HT1080 (cell line): ENCODE measurements at regions not wholly inside any gene's neighbourhood (a gene's known extent, or its start where the extent isn't known, plus 50 kb on each side); places are given as distances from the start of the nearest gene placed in this dataset.

ENCODE experiments used
- DNase-seq: peaks from one replicate; pipeline ENCODE4 v3.0.0-alpha.2; 2015; ENCODE audit warnings: low read depth

DNA sequence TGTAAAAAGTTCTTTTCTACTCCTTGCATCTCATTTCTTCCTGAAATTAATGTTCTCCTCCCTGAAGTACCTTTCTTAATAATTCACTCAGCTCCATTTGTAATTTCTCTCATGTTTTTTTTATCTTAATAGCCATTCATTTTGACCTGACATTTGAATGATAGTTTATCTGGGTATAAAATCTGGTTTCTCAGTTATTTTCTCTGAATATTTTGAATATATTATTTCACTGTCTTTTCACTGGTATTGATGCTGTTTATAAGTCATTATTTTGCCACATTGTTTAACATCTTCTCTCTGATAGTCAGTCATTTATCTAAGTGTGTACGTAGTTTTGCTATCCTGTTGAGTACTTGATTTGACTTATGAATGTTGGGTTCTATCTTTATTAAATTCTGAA lies 68.8 kb upstream of the ARHGAP18 start:
- DNase-seq = no peak

DNA sequence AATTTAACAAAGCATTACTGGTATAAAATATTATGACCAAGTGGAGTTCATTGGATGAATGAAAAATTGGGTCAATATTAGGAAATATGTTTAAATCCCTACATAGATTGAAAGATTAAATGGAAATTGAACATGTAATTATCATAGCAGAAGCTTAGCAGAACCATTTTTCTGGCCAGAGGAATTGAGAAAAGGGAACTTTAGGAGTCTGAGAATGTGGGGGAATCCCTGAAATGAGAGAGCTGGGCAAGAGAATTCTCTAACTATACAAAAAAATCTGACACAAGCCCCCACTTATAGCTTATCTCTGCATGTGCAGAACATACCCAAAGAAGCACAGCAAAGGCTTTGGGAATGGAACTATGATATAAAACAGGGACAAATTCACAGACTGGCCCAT lies 67.4 kb upstream of the ARHGAP18 start:
- no peak for DNase-seq

DNA sequence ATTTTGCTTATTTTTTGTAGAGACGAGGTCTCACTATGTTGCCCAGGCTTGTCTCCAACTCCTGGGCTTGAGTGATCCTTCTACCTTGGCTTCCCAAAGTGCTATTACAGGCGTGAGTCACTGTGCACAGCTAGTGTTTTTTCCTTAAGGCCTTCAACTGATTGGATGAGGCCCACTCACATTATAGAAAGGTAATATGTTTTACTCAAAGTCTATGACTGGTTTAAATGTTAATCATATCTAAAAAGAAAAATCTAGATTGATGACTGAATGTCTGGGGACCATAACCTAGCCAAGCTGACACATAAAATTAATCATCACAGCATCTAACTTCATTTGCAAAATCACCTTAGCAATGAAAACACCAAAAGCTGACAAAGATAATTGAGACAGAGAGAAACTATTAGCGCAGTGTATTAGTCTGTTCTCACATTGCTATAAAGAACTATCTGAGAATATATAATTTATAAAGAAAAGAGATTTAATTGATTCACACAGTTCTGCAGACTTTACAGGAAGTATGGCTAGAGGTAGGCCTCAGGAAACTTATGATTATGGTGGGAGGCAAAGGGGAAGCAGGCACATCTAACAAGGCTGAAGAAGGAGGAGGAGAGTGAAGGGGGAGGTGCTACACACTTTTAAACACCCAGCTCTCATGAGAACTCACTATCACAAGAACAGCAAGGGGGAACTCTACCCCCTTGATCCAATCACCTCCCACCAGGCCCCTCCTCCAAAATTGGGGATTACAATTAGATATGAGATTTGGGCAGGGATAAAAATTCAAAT lies 66.8 kb upstream of the ARHGAP18 start:
- DNase-seq = no peak

DNA sequence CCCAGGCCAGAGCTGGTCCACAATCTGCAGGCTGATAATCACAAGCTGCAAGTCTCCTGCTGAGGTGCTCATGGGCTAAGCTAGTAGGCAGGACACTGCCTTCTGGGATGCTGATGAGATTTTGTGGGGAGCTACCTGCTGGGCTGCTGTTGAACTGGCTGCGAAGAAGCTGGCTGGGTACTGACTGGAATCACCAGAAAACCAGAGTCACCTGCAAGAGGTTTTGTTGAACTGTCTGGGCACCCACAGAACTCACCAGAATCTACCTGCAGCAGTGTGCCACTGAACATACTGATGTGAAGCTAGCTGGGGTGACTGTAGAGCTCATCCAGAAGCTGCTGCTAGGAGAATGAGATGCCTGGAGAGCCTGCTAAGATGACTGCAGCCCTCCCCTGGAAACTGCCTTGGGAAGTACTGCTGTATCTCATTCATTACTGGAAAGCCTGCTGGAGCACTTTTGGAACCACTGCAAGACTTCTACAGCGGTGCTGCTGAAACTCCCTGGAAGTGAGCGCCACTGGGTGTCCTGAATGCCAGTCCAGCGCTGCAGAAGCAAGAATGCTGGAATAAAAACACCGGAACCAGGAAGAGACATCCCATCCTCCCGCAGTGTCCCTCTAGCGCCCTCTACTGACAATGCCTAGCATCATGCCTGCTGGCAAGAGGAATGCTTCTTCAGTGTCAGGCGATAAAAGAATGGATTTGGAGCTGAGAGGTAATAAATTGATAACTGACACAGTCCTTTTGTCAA lies 64.9 kb upstream of the ARHGAP18 start:
- DNase-seq = peak; percentile 67

DNA sequence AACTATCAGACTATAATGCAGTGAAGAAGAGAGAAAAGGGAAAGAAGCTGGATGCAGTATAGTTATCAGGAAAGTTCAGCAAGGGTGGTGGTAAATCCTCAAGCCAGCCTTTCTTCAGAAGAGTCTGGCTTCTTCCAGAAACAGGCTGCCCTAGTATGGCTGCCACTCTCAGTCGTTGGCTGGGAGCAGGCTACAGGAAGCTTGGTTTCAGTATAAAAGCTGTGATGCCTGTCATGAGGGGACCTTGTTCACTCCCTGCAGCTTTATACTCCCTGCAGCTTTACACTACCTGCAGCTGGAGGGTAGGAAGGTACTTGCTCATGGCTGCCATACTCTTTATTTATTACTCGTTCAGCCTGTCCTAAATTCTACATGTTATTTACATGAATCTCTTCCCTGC lies 63.3 kb upstream of the ARHGAP18 start:
- no peak for DNase-seq

DNA sequence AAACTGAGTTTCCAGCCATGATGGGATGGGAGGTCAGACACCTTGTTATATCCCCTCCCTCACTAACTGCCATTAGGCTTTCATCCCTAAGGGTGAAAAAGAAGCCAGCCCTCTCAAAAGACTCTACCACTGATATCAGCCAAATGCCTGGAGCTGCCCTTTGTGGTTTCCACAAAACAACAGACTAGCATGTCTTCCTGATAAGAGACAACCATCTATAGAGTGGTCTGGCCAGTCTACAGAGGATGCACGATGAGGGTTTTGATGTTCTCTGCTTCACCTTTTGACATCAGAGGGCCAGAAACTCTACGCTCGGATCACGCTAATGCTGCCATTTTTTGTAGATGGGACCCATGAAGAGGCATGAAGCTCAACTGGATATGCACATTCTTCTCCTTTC lies 61.7 kb upstream of the ARHGAP18 start:
- DNase-seq = no peak

DNA sequence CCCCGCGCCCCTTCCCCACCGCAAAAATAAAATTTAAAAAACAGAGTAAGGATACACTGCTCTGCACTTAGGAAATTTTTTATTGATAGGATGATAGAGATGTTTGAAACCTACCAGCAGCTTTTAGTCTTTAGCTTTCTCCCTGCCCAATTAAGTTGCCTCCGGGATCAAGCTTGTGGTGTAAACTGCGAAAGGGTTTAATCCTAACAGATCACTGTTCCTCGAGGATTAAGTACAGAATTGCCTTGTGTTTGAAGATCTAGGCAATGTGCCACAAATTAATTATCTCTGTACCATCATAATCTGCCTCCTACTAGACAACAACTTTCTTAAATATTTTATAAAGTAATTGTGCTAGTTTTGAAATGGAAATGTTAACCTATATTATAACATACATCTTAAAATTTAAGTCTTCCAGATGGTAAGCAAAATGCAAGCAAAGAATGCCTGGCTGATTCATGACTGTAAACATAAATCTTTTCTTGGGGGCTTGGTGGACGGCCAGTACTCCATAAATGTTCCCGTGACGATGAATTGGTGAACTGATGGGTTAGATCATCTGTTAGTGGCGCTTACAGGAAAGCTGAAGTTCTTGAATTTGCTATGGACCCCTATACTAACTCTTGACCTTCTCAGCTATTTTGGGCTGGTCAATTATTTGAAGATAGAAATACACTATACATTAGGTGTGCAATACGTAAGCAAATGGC lies 58.0 kb upstream of the ARHGAP18 start:
- no peak for DNase-seq

DNA sequence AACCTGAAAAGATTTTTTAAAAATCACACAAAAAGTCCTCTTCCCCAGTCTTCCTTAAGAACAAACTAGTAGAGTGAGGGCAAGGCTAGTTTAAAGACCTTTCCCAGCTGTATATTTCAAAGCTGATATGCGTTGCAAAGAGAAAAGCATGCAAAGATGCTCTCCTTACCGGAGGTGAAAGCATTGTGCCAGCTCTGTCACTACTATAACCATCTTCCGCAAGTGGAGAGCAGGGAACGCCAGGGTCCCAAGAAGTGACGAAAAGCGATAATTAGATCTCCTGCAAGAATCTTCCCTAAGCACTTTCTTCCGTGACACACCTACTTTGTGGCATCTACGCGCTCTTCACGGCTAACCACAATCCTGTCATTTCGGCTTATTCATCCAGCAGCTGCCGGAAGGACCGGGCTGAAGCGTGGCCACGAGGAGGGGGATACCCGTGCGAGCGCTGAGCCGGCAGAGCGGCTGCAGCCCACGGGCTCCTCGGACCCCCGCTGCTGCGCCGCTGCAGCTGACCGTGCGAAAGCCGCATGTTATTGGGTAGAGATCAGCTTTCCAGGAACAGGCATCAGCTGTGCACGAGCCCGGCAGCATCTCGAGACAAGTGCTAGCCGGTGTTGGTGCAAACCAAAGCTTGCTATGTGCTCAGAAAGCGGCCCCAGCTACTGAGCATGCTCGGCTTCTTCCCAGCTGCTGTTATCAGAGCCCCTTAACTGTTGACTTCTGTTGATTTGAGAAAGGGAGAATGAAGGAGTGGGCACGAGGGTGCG lies 57.2 kb upstream of the ARHGAP18 start:
- peak; percentile 76 for DNase-seq

DNA sequence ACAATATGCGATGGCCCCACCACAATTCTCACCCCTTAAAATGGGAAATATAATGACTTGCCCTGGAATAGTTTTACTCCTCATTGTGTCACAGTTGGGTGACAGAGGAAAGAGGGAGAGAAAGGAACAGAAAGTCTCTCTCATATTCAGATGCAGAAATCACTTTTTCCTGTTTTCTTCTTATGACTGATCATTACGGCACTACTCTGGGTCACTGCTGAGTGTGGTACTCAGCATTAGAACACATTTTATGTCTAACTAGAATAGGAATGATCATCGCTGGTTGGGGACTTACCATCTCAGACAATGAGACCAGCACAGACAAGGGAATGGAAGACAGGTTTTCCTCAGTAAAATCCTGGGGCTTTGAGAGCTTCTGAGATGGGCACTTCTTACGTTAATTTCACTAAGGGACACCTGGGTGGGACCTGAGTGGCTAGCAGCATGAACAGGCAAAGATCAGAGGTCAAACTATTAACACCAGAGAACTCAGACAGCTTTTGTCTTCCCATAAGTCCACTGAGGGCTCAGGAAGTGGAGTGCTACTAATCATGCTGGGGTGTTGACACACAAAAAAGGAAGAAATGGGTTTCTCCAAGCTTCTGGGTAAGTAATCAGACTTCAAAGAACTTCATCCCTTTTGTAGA lies 54.9 kb upstream of the ARHGAP18 start:
- DNase-seq = no peak

DNA sequence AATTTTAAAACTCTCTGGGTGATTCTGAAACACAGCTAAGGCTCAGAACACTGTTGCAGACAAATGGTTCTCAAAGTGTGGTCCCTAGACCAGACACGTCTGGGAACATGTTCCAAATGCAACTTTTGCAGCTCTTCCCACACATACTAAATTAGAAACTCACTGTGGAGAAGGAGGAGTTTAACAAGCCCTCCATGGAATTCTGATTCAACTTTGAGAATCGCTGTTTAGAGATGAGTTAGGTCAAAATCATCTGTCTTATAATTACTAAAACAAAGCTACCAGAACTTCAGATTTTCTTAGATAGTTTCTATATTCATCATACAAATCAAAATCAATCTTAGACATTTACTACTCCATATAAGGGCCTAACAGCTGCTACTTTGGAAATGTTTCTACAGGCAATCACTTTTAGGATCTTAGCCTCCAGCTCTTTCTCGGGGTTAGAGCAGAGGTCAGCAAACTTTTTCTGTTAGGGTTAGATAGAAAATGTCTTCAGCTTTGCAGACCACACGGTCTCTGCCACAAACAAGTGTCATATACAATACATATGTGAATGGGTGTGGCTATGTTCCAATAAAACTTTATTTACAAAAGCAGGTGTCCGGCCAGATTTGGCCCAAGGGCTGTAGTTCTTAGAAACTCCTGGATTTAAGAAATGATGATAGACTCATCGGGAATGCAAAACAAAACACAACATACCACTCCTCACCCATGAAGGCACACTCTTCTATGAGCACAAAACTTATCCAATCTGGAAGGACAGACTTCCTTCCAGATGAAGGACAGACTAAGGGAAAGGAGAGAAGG lies 50.0 kb upstream of the ARHGAP18 start:
- DNase-seq = no peak
